Mesothelial cell of epicardium (in vitro differentiated cells): ENCODE measurements at regions not wholly inside any gene's neighbourhood (a gene's known extent, or its start where the extent isn't known, plus 50 kb on each side); places are given as distances from the start of the nearest gene placed in this dataset.
"Not testable (repeated sequence)": the region's sequence is repeated elsewhere in the genome, so short reads cannot be mapped to it uniquely, and the experiment has no call there.

Experiments
- DNase-seq, 2 experiments: peaks; one replicate each; pipeline ENCODE4 v3.0.0; 2021; ENCODE audit warnings: low spot score in 2 of 2; ENCODE audit not compliant: unreplicated experiment in 2 of 2
- H3K27ac Mint-ChIP-seq: 2 replicates; pipeline ENCODE4 v1.8.0; 2021; ENCODE audit warnings: mixed read lengths
- H3K27me3 Mint-ChIP-seq: 2 replicates; pipeline ENCODE4 v1.8.0; 2021; ENCODE audit warnings: low read depth, mixed read lengths
- H3K36me3 Mint-ChIP-seq: 2 replicates; pipeline ENCODE4 v1.8.0; 2021; ENCODE audit warnings: mixed read lengths
- H3K4me1 Mint-ChIP-seq: 2 replicates; pipeline ENCODE4 v1.8.0; 2021; ENCODE audit warnings: mixed read lengths
- H3K4me3 Mint-ChIP-seq: 2 replicates; pipeline ENCODE4 v1.8.0; 2021; ENCODE audit warnings: mild to moderate bottlenecking, moderate library complexity, mixed read lengths
- H3K9me3 Mint-ChIP-seq: 2 replicates; pipeline ENCODE4 v1.8.0; 2021; ENCODE audit warnings: mixed read lengths
- TF ChIP-seq, protein P1 (sequence below): fragments of 200-600 bp; sonication (generic); IDR thresholded peaks from one replicate; pipeline ENCODE4 v1.5.0; 2021; ENCODE audit warnings: antibody characterized with exemption; ENCODE audit not compliant: unreplicated experiment

DNA sequence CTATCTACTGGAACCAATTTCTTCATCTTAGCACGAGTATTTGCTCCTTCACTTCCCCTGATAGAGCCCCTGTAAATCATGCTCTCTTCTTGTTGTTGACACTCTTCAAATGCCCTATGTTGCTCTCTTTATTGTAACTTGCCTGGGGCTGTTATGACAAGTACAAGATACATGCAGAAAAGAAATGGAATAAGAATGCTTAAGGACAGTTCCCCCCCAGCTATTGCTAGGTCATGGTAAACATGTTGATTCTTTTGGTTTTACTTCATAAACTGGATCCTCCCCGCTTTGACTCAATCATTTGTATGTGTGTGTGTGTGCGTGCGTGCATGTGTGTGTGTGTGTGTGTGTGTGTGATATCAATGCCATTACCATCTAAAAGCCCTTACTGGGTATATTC is 368.5 kb upstream of the CNTNAP5 start:
- DNase-seq = no peak
- TF ChIP-seq, protein P1, sequence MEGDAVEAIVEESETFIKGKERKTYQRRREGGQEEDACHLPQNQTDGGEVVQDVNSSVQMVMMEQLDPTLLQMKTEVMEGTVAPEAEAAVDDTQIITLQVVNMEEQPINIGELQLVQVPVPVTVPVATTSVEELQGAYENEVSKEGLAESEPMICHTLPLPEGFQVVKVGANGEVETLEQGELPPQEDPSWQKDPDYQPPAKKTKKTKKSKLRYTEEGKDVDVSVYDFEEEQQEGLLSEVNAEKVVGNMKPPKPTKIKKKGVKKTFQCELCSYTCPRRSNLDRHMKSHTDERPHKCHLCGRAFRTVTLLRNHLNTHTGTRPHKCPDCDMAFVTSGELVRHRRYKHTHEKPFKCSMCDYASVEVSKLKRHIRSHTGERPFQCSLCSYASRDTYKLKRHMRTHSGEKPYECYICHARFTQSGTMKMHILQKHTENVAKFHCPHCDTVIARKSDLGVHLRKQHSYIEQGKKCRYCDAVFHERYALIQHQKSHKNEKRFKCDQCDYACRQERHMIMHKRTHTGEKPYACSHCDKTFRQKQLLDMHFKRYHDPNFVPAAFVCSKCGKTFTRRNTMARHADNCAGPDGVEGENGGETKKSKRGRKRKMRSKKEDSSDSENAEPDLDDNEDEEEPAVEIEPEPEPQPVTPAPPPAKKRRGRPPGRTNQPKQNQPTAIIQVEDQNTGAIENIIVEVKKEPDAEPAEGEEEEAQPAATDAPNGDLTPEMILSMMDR = no peak
- no peaks in the 10 kb centered on the region for H3K36me3 Mint-ChIP-seq
- peaks cover 4% of the 10 kb centered on the region for H3K4me1 Mint-ChIP-seq
- H3K27me3 Mint-ChIP-seq = no peaks in the 10 kb centered on the region
- H3K9me3 Mint-ChIP-seq = peaks cover 31% of the 10 kb centered on the region
- no peak overlapping the region for H3K27ac Mint-ChIP-seq
- no peak overlapping the region for H3K4me3 Mint-ChIP-seq

DNA sequence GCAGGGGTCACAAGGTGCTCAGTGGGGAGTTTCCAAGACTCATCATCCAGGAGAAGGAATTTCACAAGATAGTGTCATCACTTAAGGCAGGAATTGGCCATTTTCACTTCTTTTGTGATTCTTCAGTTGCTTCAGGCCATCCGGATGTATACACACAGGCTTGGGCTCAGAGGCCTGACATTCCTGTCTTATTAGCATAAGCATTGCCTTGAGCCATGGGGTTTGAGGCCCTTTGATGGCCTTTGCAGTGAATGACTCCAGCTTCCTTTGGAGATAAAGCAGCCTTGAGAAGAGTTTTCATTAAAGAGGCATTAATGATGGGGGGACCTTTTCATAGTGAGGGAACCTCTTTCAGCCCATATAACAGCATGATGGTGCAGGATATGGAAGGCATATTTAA is 366.0 kb upstream of the CNTNAP5 start:
- H3K27me3 Mint-ChIP-seq = no peaks in the 10 kb centered on the region
- no peak overlapping the region for H3K27ac Mint-ChIP-seq
- DNase-seq = no peak
- peaks cover 40% of the 10 kb centered on the region for H3K9me3 Mint-ChIP-seq
- H3K4me1 Mint-ChIP-seq = peaks cover 4% of the 10 kb centered on the region
- TF ChIP-seq, protein P1 = no peak
- no peaks in the 10 kb centered on the region for H3K36me3 Mint-ChIP-seq
- no peak overlapping the region for H3K4me3 Mint-ChIP-seq

DNA sequence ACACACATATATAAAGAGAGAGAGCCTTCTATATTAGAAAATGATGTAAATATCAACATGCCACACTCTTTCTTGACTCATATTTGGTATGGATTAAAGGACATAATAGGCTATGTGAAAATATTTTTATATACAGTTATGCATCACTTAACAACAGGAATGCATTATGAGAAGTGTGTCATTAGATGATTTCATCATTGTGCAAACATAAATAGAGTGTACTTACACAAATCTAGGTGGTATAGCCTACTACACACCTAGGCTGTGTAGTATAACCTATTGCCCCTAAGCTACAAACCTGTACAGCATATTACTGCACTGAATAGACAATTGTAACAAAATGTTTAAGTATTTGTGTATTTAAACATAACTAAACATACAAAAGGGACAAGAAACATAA is 354.8 kb upstream of the CNTNAP5 start:
- H3K4me1 Mint-ChIP-seq = no peaks in the 10 kb centered on the region
- no peaks in the 10 kb centered on the region for H3K36me3 Mint-ChIP-seq
- no peak overlapping the region for H3K27ac Mint-ChIP-seq
- peaks cover 8% of the 10 kb centered on the region for H3K9me3 Mint-ChIP-seq
- TF ChIP-seq, protein P1 = no peak
- no peaks in the 10 kb centered on the region for H3K27me3 Mint-ChIP-seq
- no peak overlapping the region for H3K4me3 Mint-ChIP-seq
- DNase-seq = no peak

DNA sequence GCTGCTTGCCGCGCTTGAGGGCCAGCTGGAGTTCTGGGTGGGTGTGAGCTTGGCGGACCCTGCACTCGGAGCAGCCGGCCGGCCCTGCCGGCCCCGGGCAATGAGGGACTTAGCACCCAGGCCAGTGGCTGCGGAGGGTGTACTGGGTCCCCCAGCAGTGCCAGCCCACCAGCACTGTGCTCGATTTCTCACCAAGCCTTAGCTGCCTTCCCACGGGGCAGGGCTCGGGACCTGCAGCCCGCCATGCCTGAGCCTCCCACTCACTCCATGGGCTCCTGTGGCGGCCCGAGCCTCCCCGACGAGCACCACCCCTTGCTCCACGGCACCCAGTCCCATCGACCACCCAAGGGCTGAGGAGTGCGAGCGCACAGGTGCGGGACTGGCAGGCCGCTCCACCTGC is 341.3 kb upstream of the CNTNAP5 start:
- not testable (repeated sequence) for H3K4me3 Mint-ChIP-seq, H3K27ac Mint-ChIP-seq, H3K36me3 Mint-ChIP-seq, DNase-seq, H3K4me1 Mint-ChIP-seq, H3K27me3 Mint-ChIP-seq
- H3K9me3 Mint-ChIP-seq = peaks cover 22% of the 10 kb centered on the region

DNA sequence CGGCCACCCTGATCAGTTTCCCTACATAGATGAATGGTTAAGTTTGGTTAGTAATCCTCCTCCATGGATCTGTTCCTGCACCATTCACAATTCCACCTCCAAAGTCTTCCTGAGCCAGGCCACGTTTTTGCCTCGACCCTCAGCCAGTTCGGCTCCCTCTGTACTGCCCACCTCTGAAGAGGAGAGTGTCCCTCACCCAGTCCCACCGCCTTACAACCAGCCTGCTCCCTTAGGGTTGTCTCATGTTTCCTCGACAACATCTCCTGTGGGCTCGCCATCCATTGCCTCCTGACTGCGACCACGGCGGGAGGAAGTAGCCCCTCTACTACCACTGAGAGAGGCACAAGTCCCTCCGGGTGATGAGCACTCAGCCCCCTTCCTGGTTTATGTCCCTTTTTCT is 338.0 kb upstream of the CNTNAP5 start:
- no peak overlapping the region for H3K27ac Mint-ChIP-seq
- DNase-seq = no peak
- H3K27me3 Mint-ChIP-seq = no peaks in the 10 kb centered on the region
- TF ChIP-seq, protein P1 = no peak
- H3K4me1 Mint-ChIP-seq = peaks cover 3% of the 10 kb centered on the region
- no peak overlapping the region for H3K4me3 Mint-ChIP-seq
- peaks cover 31% of the 10 kb centered on the region for H3K9me3 Mint-ChIP-seq
- no peaks in the 10 kb centered on the region for H3K36me3 Mint-ChIP-seq

DNA sequence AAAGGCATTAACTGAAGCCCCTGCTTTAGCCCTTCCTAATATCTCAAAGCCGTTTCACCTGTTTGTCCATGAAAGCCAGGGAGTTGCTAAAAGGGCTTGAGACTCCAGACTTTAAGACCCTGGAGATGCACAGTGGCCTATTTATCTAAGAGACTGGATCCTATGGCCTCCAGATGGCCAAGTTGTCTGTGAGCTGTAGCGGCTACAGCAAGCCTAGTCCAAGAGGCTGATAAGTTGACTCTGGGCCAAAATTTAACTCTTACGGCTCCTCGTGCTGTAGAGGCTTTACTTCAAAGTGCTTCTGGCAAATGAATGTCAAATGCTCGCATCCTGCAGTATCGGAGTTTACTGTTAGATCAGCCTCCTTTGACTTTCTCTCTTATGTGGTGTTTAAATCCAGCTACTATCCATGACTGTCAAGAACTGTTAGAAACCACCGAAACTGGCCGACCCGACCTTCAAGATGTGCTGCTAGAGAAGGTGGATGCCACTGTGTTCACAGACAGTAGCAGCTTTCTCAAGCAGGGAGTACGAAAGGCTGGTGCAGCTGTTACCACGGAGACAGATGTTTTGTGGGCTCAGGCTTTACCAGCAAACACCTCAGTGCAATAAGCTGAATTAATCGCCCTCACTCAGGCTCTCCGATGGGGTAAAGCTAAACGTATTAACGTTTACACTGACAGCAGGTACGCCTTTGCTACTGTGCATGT is 336.7 kb upstream of the CNTNAP5 start:
- no peaks in the 10 kb centered on the region for H3K27me3 Mint-ChIP-seq
- no peak for DNase-seq
- H3K27ac Mint-ChIP-seq = no peak overlapping the region
- peaks cover 5% of the 10 kb centered on the region for H3K4me1 Mint-ChIP-seq
- TF ChIP-seq, protein P1 = no peak
- H3K36me3 Mint-ChIP-seq = no peaks in the 10 kb centered on the region
- no peak overlapping the region for H3K4me3 Mint-ChIP-seq
- H3K9me3 Mint-ChIP-seq = peaks cover 24% of the 10 kb centered on the region
